GM12892 (cell line): ENCODE measurements at regions not wholly inside any gene's neighbourhood (a gene's known extent, or its start where the extent isn't known, plus 50 kb on each side); places are given as distances from the start of the nearest gene placed in this dataset.
"Not testable (repeated sequence)": the region's sequence is repeated elsewhere in the genome, so short reads cannot be mapped to it uniquely, and the experiment has no call there.

Experiments
- DNase-seq: peaks from one replicate; pipeline ENCODE4 v3.0.0; 2011; ENCODE audit not compliant: insufficient read length
- FAIRE-seq: peaks from 2 replicates; lab custom pipeline; 2011; peaks lifted over from hg19 to GRCh38; lab: Jason Lieb, UNC
- POLR2A ChIP-seq: IDR thresholded peaks from 2 replicates; pipeline ENCODE4 v1.6.1; 2011; ENCODE audit warnings: low read depth, low read length, control low read depth
- POLR2AphosphoS5 ChIP-seq: IDR thresholded peaks from 2 replicates; pipeline ENCODE4 v1.6.1; 2011; ENCODE audit warnings: low read depth, low read length, control low read depth
- TAF1 ChIP-seq: IDR thresholded peaks from 2 replicates; pipeline ENCODE4 v1.6.1; 2011; ENCODE audit warnings: low read depth, mild to moderate bottlenecking, control low read depth, low read length, borderline replicate concordance

- TF ChIP-seq POLR2A (no peak), TAF1 (no peak), POLR2AphosphoS5 (no peak)
- FAIRE-seq (no peak), DNase-seq (no peak)
Observed at GRCh38 chr7:110484356-110484755, 606.6 kb upstream of the LRRN3 start.

- no peak for FAIRE-seq
- no peak for DNase-seq
- TF ChIP-seq POLR2A: no peak
- TF ChIP-seq POLR2AphosphoS5: no peak
- TF ChIP-seq TAF1: no peak
Observed at GRCh38 chr7:110486549-110486948, 604.4 kb upstream of the LRRN3 start.

GRCh38 chr7:110502888-110503465, 588.0 kb upstream of the LRRN3 start:
- TF ChIP-seq TAF1: no peak
- TF ChIP-seq POLR2AphosphoS5: no peak
- no peak for TF ChIP-seq POLR2A
- no peak for FAIRE-seq
- no peak for DNase-seq

GRCh38 chr7:110507369-110507768, 583.6 kb upstream of the LRRN3 start:
- no peak for FAIRE-seq
- TF ChIP-seq TAF1: no peak
- no peak for TF ChIP-seq POLR2A
- TF ChIP-seq POLR2AphosphoS5: no peak
- no peak for DNase-seq

GRCh38 chr7:110507832-110508231, 583.1 kb upstream of the LRRN3 start:
- no peak for TF ChIP-seq POLR2AphosphoS5
- TF ChIP-seq POLR2A: no peak
- no peak for TF ChIP-seq TAF1
- FAIRE-seq (no peak), DNase-seq (no peak)

GRCh38 chr7:110514975-110515551, 575.9 kb upstream of the LRRN3 start:
- not testable (repeated sequence) for FAIRE-seq, DNase-seq

GRCh38 chr7:110519851-110520250, 571.1 kb upstream of the LRRN3 start:
- no peak for TF ChIP-seq POLR2AphosphoS5
- TF ChIP-seq TAF1: no peak
- TF ChIP-seq POLR2A: no peak
- DNase-seq (no peak), FAIRE-seq (no peak)

- no peak for DNase-seq
- TF ChIP-seq POLR2A (no peak), TAF1 (no peak), POLR2AphosphoS5 (no peak)
- no peak for FAIRE-seq
Observed at GRCh38 chr7:110521357-110521911, 569.5 kb upstream of the LRRN3 start.

- no peak for FAIRE-seq
- DNase-seq: no peak
- TF ChIP-seq POLR2AphosphoS5 (no peak), TAF1 (no peak), POLR2A (no peak)
Observed at GRCh38 chr7:110522061-110522760, 568.7 kb upstream of the LRRN3 start.

GRCh38 chr7:110522761-110523200, 568.1 kb upstream of the LRRN3 start:
- no peak for TF ChIP-seq TAF1
- no peak for TF ChIP-seq POLR2AphosphoS5
- DNase-seq: no peak
- FAIRE-seq: no peak

GRCh38 chr7:110529175-110529574, 561.8 kb upstream of the LRRN3 start:
- DNase-seq (no peak), FAIRE-seq (no peak)
- TF ChIP-seq POLR2AphosphoS5 (no peak), TAF1 (no peak), POLR2A (no peak)

GRCh38 chr7:110531186-110531585, 559.7 kb upstream of the LRRN3 start:
- no peak for FAIRE-seq
- no peak for DNase-seq
- no peak for TF ChIP-seq TAF1
- TF ChIP-seq POLR2AphosphoS5: no peak
- no peak for TF ChIP-seq POLR2A
